ENCODE measurements at regions not wholly inside any gene's neighbourhood (a gene's known extent, or its start where the extent isn't known, plus 50 kb on each side); places are given as distances from the start of the nearest gene placed in this dataset.
A peak's percentile ranks its signal among the peaks of the same experiment; 100 is the strongest.

- no peak for DNase-seq (ENCODE audit: extremely low read depth in 1 of 11, low read depth in 9 of 11, low spot score in 4 of 11)
Measured at GRCh38 chr4:177673985-177674489, 231.8 kb upstream of the AGA start.

GRCh38 chr4:177680308-177680707, 238.1 kb upstream of the AGA start:
- DNase-seq (ENCODE audit: extremely low read depth in 1 of 11, low read depth in 9 of 11, low spot score in 4 of 11), result no peak

GRCh38 chr4:177681902-177682301, 239.7 kb upstream of the AGA start:
- DNase-seq (ENCODE audit: extremely low read depth in 1 of 11, low read depth in 9 of 11, low spot score in 4 of 11), result no peak

- DNase-seq (ENCODE audit: extremely low read depth in 1 of 11, low read depth in 9 of 11, low spot score in 4 of 11), result no peak
Measured at GRCh38 chr4:177687117-177687516, 244.9 kb upstream of the AGA start.

GRCh38 chr4:177692907-177693306, 250.7 kb upstream of the AGA start:
- no peak for DNase-seq (ENCODE audit: extremely low read depth in 1 of 11, low read depth in 9 of 11, low spot score in 4 of 11)

- no peak for DNase-seq (ENCODE audit: extremely low read depth in 1 of 11, low read depth in 9 of 11, low spot score in 4 of 11)
Measured at GRCh38 chr4:177696438-177696966, 254.3 kb upstream of the AGA start.

GRCh38 chr4:177699365-177700213, 257.4 kb upstream of the AGA start:
- DNase-seq (ENCODE audit: extremely low read depth in 1 of 11, low read depth in 9 of 11, low spot score in 4 of 11), result peak in 2 of 11 donors; percentile 2 to 8

- DNase-seq (ENCODE audit: extremely low read depth in 1 of 11, low read depth in 9 of 11, low spot score in 4 of 11), result no peak
Measured at GRCh38 chr4:177706916-177707315, 264.7 kb upstream of the AGA start.

GRCh38 chr4:177713454-177713853, 271.2 kb upstream of the AGA start:
- no peak for DNase-seq (ENCODE audit: extremely low read depth in 1 of 11, low read depth in 9 of 11, low spot score in 4 of 11)

DNA sequence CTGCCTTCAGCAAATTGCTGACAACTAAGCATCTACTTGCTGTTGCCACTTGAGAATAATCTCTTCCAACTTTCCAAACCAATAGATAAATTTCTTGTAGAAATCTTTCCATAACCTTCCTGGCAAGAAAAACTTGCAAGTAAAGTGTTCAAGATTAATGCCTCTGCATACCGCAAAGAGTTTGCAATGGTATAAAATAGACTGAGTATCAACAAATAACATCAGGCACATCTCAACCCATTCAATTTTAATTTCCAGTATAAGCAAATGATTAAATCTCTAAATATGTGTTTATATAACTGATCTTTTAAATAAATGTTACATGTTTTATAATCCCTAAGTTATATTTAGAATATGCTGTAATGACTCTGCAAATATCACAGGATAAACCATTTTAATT, 275.2 kb upstream of the AGA start:
- no peak for DNase-seq (ENCODE audit: extremely low read depth in 1 of 11, low read depth in 9 of 11, low spot score in 4 of 11)

GRCh38 chr4:177718514-177718913, 276.3 kb upstream of the AGA start:
- no peak for DNase-seq (ENCODE audit: extremely low read depth in 1 of 11, low read depth in 9 of 11, low spot score in 4 of 11)

GRCh38 chr4:177726111-177726510, 283.9 kb upstream of the AGA start:
- no peak for DNase-seq (ENCODE audit: extremely low read depth in 1 of 11, low read depth in 9 of 11, low spot score in 4 of 11)

- DNase-seq (ENCODE audit: extremely low read depth in 1 of 11, low read depth in 9 of 11, low spot score in 4 of 11), result no peak
Measured at GRCh38 chr4:177728361-177729152, 286.3 kb upstream of the AGA start.

DNA sequence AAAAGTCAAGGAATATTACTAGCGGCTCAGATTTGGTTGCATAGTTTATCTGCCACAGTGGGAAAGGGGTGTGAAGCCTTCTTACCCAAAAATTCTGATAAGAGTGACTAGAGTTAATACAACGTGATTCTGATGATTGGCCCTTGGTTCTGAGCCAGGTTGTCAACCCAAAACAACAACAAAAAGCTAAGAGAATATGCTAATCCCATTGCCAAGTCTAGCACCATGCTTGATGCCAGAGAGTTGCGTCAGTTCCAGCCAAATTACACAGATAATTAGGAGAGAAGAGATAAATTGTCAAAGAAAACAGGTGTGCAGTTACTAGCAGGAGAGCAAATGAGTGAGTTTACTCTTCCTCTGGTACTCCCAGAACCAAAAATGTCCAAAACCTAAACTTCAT, 287.4 kb upstream of the AGA start:
- no peak for DNase-seq (ENCODE audit: extremely low read depth in 1 of 11, low read depth in 9 of 11, low spot score in 4 of 11)

GRCh38 chr4:177737387-177737940, 295.2 kb upstream of the AGA start:
- DNase-seq (ENCODE audit: extremely low read depth in 1 of 11, low read depth in 9 of 11, low spot score in 4 of 11), result no peak

- DNase-seq (ENCODE audit: extremely low read depth in 1 of 11, low read depth in 9 of 11, low spot score in 4 of 11), result no peak
Measured at GRCh38 chr4:177740563-177740962, 298.3 kb upstream of the AGA start.

GRCh38 chr4:177759729-177760128, 317.5 kb upstream of the AGA start:
- DNase-seq (ENCODE audit: extremely low read depth in 1 of 11, low read depth in 9 of 11, low spot score in 4 of 11), result no peak

GRCh38 chr4:177761692-177762091, 319.5 kb upstream of the AGA start:
- no peak for DNase-seq (ENCODE audit: extremely low read depth in 1 of 11, low read depth in 9 of 11, low spot score in 4 of 11)

DNA sequence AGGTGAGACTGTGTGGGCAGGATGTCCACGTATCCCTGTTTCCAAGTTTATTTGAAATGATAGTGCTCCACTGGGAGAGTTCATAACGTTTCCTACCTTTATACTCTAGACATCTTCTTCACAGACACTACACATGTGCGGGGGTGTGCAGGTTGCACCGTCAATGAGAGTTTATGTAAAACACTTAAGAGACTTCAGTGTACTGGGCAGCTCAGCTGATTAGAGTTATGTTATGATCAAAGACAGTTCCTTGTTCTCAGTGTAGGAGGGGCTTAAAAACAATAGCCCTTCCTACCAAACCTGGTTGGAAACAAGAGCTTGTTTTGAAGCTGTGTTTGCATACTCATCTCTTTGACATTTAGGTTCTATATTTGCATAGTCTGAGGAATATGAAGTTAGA, 326.9 kb upstream of the AGA start:
- DNase-seq (ENCODE audit: extremely low read depth in 1 of 11, low read depth in 9 of 11, low spot score in 4 of 11), result no peak

DNA sequence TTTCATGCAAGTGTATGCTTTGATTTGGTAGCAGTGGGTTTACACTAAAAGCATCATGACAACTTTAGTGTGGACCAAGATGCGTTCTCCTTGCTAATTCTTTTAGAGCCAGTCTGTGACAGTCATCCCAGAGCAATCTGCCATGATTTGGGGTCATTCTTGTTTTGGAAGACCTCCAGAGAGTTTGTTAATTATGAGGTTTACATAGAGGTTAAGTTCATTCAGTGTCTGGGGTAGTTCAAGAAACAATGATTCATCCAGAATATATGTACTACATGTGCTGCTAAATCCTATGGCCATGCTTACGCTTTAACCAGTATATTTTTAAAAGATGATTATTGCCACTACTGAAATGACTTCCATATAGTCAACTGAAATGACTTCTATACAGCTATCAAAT, 328.5 kb upstream of the AGA start:
- DNase-seq (ENCODE audit: extremely low read depth in 1 of 11, low read depth in 9 of 11, low spot score in 4 of 11), result no peak
